ENCODE measurements at regions not wholly inside any gene's neighbourhood (a gene's known extent, or its start where the extent isn't known, plus 50 kb on each side); places are given as distances from the start of the nearest gene placed in this dataset.

DNA sequence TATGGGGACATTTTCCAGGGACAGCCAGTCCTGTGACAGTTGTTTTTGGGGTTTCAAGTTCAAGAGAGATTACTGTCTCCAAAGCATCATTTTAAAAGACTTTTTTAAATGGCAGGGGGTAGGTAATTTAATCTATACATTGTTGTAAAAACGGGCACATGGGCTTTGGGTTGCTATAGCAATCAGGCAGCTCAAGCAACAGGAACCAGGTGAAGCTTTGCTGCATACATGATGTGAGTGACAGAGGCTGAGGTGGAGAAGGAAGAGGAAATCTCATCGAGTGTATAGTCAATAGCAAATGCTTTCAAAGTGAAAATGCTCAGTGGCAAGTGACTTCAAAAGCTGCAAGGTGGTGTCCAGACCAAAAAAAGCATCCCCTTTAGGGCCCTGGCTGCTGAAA lies 277.4 kb upstream of the JAG1 start:
- in situ Hi-C loops (cut with MboI; ENCODE audit: low sequenced_read_pairs), result no loop called here

DNA sequence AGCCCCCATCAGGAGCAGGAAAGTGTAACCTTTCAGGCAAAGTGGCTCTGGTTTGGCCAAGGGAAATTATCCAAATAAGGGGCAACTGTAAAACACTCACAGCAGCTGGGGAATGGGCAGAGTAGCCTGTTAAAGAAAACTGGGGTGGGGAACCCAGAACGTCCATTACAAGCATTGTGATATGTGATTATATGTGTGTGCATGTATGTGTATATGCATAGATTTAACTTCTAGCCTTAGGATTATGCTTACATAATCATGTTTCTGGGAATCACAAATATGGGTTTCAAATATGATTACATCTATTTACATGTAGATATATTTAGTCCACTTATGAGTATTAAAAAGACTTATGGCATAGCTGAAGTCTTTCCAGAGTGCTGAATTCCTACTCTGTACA lies 278.1 kb upstream of the JAG1 start:
- in situ Hi-C loops (cut with MboI; ENCODE audit: low sequenced_read_pairs), result no loop called here

DNA sequence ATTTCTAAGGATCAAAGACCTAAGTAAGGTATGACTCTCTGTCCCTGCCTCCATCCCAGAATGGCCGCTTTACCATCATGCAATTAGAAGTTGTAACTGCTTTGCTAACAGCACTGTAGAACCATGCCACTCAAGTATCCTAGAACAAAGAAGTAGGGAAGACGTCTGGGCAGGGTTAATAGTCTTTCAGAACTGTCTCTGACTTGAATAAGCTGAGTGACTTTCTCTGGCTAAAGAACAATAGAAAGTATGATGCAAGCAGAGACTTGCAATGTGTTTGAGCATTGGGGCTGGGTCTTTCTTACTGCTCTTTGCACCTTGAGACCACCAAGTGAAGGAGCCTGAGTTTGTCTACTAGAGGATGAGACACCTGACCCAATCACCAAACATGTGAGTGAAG lies 279.6 kb upstream of the JAG1 start:
- in situ Hi-C loops (cut with MboI; ENCODE audit: low sequenced_read_pairs), result no loop called here

DNA sequence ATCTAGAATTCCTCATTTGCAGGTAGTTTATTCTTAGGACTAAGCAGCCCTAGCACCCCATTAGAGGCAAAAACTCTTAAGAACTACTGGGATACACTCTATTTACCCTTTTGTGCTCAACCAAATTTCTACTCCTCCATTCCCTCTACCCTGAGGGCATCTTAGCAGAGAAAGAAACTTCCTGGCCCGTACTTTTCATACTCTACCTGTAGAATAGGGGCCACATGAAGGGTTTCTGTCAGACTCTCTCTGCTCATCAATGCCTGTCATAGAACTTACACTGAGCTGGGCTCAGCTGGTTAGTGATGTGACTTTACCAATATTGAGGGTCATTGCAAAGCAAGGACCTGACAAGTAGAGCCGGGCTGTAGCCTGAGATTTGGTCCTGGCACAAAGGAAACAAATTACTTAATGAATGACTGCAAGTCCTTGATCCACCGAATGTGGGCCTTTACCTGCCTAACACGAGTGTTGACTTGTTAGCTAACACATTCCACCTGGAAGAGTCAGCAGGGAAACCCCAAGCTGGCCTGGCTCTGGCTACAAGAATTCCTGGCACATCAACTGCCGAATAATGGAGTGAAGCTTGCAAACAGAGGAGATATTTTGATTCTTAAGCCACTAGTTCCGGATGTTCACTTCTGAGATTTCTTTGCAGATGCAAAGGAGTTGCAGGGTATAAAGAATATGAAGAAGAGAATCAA lies 280.5 kb upstream of the JAG1 start:
- in situ Hi-C loops (cut with MboI; ENCODE audit: low sequenced_read_pairs), result no loop called here

DNA sequence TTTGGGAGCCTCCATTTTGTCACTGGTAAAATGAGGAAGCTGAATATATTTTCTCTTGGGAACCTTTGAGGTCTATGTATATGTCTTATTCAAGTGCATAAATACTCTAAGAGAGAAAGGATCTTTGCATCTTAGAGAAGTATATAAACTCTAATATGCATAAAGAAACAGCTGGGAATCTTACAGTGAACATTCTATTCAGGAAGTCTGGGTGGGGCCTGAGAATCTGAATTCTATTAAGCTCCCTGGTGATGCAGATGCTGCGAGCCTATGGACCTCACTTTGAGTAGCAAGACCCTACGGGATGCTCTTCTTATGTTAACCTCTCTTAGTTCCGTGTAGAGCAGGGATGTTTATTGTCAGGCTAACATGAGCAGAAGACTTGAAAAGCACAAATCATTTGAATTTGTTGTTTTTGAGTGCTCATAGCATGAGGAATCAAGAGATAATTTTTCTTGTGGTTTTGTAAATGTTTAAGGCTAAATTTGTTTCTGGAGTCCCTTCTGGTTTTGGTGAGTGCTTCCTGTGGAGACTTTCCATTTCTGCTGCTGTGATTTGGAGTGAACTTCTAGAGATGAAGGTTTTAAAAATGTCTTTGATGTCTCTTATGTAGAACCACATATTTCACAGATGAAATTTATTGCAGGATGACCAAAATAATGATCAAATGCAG lies 281.2 kb upstream of the JAG1 start:
- in situ Hi-C loops (cut with MboI; ENCODE audit: low sequenced_read_pairs), result no loop called here

DNA sequence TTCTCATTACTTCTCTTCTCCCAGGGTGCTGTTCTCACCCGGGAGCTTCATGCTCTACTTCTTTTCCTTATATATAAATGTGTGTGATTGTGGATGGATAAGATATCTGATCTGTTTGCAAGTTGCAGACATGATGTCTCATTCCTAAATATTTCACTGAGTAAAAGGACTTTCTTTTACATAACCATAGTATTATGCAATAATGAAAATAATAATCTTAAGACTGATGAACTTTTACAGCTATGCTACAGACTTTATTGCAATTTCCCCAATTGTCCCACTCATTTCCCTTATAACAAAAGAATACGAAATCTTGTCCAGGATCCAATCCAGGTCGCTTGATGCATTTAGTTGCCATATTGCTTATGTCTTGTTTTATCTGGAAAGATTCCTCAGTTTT lies 284.5 kb upstream of the JAG1 start:
- in situ Hi-C loops (cut with MboI; ENCODE audit: low sequenced_read_pairs), result no loop called here

DNA sequence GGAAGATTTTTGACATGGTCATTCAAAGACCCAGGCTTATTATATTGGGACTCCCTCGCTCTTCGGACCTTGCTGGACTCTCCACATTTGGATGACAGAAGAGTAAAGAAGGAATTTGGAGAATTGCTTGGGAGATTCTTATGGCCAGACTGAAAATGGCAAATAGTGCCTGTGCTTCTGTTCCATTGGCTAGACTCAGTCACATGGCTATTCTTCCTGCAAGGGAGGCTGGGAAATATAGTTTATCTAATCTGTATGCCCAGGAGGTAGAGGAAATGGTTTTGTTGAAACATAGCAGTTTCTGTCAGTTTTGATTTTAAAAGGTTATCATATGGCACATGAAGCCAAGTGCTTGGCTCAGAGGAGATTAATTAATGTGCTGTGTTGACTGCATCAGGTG lies 286.6 kb upstream of the JAG1 start:
- in situ Hi-C loops (cut with MboI; ENCODE audit: low sequenced_read_pairs), result no loop called here

DNA sequence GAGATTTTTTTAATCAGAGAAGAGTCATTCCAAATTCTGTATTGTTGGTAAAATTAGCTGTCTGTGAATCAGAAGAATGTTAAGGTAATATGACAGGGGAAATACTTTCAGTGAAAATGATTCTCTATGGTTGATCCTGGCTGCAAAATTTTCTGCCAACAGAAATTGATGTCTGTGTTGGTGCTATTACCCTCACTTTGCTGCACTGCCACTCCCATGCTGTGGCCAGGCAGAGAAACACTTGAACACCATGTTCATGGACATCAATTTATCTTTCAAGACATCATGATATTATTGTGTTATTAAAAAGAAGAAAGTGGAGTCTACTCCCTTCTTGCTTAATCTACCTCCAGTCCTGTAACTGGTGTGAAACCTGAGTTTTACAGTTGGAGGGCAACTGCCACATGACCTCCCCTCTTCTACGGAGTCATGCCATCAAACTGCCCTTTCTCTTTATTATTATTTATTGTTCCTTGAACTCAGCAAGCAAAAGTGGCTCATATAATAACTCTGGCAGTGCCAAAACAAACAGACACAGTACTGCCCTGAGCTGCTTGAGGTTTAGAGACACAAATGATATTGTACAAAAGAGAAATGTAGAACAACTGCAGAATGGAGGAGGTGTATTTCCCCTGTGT lies 288.0 kb upstream of the JAG1 start:
- in situ Hi-C loops (cut with MboI; ENCODE audit: low sequenced_read_pairs), result no loop called here

DNA sequence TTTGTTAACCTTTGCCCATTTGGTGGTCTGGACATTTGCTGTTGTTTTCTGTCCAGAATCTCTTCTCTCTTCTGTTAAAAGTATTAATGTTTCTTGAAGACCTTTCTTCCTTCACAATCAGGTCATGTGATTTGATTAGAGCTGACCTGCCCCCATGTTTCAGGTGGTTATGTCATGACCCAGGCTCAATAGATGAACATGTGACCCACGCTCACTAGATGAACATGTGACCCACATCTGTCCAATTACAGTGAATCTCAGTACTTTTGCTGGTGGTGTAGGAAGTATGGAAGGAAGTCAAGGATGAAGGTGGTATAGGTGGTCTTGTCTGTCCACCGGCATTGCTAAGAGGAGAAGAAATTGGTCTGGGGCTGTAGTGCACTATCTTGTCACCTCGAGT lies 289.1 kb upstream of the JAG1 start:
- in situ Hi-C loops (cut with MboI; ENCODE audit: low sequenced_read_pairs), result no loop called here

DNA sequence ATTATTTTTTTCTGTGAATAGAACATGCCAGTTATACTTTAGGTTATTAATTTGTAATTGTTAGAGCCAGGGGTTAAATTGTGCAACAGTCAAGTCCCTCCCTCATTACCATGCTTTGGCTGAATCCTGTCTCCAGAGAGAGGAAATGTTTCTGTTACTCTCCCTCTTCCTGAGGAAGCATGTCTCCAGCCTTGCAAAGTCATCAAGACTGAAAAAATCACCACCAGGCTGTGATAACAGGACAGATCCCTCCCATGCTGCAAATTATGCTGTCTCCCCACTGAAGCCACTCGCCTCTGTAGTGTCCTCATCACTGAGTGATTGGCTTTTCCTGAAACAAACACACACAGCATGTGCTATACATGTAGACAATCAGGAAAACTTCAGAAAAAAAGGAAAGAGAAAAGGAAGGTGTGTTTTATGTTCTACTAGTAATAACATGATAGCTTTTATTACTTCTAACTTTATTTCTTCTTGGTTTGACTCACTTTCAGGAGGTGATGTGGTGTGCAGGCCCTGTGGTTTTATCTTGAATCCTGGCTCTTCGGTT lies 290.0 kb upstream of the JAG1 start:
- in situ Hi-C loops (cut with MboI; ENCODE audit: low sequenced_read_pairs), result no loop called here

DNA sequence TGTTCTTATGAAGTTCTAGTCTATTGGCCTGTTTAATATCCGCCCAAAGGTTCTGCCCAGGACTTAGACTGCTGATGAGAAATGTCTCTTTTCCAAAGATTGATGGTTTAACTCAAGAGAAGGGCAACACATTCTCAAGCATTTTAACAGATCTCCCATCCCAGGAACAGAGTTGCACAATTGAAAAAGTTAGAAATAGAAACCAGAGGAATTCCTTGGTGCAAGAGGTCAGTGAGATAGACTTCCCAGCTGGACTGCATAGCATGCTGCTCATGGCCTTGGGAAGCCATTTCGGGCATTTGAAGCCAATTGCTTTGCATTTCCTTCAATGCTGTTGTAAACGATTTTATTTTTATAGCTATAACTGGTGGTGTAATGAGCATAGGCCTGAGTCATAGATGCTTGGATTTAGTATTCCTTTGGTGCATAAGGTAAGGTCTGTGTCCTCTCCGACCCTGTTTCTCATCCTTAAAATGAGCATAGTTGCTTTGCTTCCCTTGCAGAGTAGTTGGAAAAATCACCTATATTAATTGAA lies 292.2 kb upstream of the JAG1 start:
- in situ Hi-C loops (cut with MboI; ENCODE audit: low sequenced_read_pairs), result no loop called here

DNA sequence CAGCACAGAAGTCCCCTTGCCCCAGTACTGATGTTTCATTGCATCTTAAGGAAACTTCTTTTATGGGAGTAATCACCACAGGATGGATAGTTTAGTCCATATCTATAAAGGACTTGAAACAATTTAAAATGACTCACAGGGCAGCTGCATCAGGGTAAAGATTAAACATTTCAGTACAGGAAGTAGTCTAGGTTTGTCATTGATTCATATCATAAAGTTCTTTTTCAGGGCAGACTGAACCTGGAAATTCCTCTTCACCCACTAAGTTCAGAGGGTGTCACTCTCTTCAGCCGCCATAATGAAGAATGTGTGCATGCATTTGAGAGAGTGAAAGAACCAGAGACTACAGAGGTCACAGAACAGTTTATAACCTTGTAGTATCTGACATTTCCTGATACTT lies 296.3 kb upstream of the JAG1 start:
- in situ Hi-C loops (cut with MboI; ENCODE audit: low sequenced_read_pairs), result no loop called here

DNA sequence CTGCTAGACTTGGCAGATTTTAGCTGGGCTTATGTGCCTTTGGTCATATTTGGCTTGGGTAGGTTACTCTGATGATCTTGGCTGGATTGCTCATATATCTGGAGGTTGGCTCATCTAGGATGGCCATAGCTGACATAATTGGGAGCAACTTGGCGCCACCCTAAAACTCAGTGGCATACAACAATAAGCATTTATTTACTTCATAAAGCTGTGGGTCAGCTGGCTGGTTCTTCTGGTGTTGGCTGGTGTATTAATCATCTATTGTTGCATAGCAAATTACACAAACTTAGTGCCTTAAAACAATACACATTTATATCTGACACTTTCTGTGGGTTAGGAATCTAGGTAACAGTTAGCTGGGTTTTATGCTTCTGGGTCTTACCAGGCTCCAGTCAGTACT lies 297.3 kb upstream of the JAG1 start:
- in situ Hi-C loops (cut with MboI; ENCODE audit: low sequenced_read_pairs), result no loop called here

DNA sequence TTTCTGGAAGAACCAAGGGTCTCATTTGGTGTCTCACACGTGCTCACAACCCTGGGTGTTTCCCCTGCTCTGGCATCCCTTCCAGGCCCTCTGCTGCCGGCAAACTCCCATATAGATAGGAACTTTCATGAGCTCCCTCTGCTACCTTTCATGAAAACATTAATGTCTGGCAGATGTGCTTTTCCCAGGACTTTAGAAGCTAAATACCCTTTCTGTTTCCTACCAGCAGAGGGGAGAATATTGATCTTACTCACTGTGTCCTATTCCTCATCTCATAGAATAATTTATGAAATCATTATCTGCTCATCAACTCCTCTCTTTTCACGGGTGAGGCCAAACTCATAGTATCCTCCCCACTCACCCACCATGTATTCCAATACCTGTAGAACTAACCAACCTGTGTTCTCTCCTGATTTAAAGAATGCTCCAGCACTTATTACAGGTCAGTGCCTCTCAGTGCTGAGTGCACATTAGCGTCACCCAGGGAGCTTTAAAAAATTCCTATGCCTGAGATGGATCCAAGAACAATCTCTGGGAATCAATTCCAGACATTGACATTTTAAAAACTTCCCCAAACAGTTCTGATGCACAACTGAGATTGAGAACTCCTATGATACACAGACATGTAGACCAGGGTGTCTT lies 298.5 kb upstream of the JAG1 start:
- in situ Hi-C loops (cut with MboI; ENCODE audit: low sequenced_read_pairs), result no loop called here

DNA sequence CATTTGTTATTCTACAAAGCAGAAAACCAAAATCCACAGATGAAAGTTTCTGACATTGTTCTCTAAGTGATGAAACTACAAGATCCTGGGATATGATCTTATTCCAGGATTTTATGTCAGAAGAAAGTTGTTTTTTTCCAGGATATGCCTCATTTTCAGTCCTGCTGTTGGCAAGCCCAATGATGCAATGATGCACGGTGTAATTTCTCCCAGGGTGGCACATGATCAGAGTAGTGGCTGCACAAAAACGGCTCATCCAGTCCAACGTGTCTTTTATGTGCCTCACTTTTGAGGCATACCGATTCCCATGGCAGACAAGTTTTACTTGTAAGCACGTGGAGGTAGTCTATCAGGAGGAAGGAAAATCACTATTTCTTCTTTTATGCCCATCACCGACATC lies 302.3 kb upstream of the JAG1 start:
- in situ Hi-C loops (cut with MboI; ENCODE audit: low sequenced_read_pairs), result no loop called here

DNA sequence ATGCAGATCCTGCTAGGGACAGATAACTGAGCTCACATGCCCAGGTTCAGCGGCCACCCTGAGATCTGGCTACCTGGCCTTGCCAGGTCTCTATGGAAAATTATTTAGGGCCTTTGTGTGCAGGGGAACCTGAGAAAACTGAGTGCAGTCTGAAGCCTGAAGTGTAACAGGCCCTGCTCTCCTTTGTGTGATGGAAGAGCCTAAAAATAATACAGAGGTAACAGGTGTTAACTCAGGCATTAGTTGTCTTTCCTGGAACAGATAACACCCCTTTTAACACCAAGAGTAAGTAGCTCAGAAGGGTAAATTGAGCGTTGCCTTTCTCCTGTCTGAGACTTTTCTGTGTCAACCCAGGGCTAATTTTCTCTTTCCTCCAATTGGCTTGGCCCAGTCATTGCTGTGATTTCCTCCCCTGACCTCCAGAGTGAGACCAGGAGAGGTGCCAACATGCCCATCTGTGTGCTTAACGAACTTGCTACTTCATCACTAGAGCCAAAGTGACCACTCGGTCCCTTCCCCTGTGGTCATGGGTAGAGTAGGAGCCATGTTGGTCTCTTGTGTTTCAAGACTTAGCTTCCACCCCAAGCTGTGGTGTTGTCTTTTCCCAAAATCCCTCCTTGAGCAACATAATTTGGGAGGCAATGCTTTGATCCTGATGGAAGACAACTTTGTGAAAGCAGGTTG lies 304.4 kb upstream of the JAG1 start:
- in situ Hi-C loops (cut with MboI; ENCODE audit: low sequenced_read_pairs), result no loop called here

DNA sequence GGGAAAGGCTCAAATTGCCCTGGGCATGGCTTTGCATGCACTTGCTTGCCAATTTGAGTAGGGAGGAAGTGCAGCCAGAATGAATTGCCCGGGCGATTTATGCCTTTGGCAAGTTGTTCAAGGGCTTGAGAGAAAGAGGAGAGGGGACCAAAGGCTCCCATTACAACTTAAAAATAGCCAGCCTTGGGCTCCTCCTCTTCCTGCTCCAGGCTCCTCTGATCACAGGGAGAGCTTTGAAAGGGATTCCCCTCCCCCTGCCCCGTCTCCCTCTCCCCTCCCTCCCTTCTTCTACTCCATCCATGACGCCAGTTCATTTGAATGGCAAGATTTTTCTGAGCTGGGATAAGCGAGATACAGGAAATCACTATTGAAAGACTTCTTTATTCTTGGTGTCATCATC lies 304.9 kb upstream of the JAG1 start:
- in situ Hi-C loops (cut with MboI; ENCODE audit: low sequenced_read_pairs), result no loop called here

DNA sequence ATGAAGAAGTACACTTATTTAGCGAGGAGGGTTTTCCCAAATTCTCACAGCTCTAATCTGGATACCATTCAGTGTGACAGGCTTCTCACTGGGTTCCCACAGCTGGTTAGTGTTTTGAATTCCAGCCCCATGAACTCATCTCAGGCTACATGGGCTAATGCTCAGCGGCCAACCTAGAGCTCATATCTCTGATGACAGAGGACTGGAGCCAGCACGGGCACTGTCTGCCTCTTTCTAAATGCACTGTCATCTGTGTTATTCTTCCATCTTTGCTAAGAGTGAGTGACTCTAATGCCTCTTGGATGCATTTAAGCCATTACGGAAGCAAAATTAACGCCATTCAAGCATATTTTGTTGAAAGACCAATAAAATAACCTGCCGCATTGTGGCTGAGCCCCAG lies 308.9 kb upstream of the JAG1 start:
- in situ Hi-C loops (cut with MboI; ENCODE audit: low sequenced_read_pairs), result no loop called here

DNA sequence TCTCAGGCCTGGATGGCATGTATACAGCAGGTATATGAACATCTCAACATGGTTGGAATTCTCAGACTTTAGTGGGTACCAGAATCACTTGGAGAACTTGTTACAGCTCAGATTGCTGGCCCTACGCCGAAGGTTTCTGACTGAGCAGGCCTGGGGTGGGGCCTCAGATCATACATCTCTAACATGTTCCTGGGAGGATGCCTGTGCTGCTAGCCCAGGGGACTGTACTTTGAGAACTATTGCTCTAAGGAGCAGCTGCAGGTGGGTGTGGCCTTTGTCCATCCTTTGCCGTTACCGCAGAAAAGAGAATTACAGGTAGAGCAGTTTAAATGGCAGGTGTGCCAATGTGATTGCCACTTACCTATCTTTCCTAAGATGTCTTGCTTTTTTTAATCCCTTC lies 310.5 kb upstream of the JAG1 start:
- in situ Hi-C loops (cut with MboI; ENCODE audit: low sequenced_read_pairs), result no loop called here

DNA sequence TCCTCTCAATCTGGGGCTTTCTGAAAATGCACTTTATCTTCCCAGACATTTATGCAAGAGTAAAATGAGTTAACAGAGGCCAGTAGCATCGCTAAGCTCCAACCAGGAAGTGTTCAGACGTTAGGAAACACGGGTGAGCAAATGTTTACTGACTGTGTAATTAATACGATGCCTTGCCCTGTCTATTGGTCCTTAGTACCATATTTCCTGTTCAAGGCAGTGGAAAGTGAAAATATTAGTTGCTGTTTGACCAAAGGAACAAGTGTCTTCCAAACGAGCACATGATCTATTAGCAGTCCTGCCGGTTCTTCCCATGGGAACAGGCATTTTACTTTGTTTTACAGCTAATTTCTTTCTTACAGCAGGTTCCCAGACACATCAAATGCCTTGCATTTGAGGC lies 311.1 kb upstream of the JAG1 start:
- in situ Hi-C loops (cut with MboI; ENCODE audit: low sequenced_read_pairs), result no loop called here

DNA sequence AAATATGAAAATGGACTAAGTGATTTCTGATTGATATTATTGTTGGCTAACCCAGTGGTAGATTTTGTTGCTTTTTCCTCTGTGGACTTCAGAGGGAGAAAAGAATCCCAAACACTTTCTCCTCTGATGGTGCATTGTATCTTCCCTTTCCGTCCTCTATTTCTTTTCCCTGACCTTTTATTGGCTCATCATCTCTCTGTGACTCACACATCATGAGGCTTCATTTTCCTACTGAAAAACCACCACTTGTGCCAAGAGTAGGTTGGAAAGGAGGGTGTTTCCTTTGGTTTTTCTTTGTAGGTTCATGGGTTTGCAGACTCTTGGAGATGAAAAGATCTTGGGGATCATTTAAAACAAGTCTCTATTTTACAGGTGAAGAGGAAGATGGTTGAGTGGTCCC lies 311.7 kb upstream of the JAG1 start:
- in situ Hi-C loops (cut with MboI; ENCODE audit: low sequenced_read_pairs), result no loop called here
